ENCODE measurements at regions not wholly inside any gene's neighbourhood (a gene's known extent, or its start where the extent isn't known, plus 50 kb on each side); places are given as distances from the start of the nearest gene placed in this dataset.
A peak's percentile ranks its signal among the peaks of the same experiment; 100 is the strongest.
"Not testable (repeated sequence)": the region's sequence is repeated elsewhere in the genome, so short reads cannot be mapped to it uniquely, and the experiment has no call there.

- DNase-seq, result not testable (repeated sequence)
Measured at GRCh38 chr16:21535201-21535600, 64.2 kb upstream of the METTL9 start.

GRCh38 chr16:21536740-21537139, 62.6 kb upstream of the METTL9 start:
- DNase-seq, result not testable (repeated sequence)

DNA sequence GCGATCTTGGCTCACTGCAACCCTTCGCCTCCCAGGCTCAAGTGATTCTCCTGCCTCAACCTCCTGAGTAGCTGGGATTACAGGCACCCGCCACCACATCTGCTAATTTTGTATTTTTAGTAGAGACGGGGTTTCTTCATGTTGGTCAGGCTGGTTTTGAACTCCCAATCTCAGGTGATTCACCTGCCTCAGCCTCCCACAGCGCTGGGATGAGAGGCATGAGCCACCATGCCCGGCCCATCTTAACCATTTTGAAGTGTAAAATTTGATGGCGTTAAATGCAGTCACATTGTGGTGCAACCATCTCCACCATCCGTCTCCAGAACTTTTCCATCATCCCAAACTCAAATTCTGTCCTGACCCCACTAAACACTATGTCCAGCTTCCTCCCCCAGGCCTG, 61.8 kb upstream of the METTL9 start:
- DNase-seq, result not testable (repeated sequence)

DNA sequence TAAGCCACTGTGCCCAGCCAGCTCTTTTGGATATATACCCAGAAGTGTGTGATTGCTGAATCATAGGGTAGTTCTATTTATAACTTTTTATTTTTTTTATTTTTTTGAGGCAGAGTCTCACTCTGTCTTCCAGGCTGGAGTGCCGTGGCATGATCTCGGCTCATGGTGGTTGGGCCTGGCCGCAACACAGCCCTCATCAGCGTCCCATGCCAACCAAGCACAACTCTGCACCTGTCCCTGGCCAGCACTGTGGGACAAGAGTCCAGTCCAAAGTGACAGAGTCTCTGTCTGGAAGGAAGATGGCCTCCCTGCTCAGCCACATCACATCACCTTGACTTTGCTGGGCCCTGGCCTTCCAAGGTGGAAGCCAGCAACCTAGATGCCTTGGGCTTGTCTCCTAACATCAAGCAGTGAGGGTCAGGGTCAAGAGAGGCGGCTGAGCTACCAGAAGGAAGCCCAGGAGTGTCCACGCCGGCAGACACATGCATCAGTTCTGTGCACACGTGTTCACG, 60.2 kb upstream of the METTL9 start:
- DNase-seq, result not testable (repeated sequence)

DNA sequence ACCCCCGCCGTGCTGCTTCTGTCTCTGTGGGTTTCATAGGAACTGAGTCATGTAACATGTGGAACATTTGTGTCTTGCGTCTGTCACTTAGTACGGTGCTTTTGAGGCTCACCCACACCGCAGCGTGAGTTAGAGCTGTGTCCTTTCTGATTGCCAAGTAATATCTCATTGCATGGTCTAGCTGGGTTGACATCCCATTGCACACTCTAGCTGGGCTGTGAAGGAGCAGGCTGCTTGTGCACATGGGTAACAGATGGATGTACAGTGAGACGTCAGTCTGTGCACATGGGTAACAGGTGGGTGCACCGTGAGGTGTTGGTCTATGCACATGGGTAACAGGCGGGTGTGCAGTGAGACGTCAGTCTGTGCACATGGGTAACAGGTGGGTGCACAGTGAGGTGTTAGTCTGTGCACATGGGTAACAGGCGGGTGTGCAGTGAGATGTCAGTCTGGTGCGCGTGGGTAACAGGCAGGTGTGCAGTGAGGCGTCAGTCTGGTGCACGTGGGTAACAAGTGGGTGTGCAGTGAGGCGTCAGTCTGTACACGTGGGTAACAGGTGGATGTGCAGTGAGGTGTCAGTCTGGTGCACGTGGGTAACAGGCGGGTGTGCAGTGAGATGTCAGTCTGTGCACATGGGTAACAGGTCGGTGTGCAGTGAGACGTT, 58.5 kb upstream of the METTL9 start:
- DNase-seq, result peak; percentile 69 to 73

GRCh38 chr16:21541611-21542051, 57.7 kb upstream of the METTL9 start:
- DNase-seq, result not testable (repeated sequence)

GRCh38 chr16:21542075-21542474, 57.3 kb upstream of the METTL9 start:
- not testable (repeated sequence) for DNase-seq

GRCh38 chr16:21542491-21543124, 56.8 kb upstream of the METTL9 start:
- not testable (repeated sequence) for DNase-seq

- not testable (repeated sequence) for DNase-seq
Measured at GRCh38 chr16:21543151-21543836, 56.1 kb upstream of the METTL9 start.

DNA sequence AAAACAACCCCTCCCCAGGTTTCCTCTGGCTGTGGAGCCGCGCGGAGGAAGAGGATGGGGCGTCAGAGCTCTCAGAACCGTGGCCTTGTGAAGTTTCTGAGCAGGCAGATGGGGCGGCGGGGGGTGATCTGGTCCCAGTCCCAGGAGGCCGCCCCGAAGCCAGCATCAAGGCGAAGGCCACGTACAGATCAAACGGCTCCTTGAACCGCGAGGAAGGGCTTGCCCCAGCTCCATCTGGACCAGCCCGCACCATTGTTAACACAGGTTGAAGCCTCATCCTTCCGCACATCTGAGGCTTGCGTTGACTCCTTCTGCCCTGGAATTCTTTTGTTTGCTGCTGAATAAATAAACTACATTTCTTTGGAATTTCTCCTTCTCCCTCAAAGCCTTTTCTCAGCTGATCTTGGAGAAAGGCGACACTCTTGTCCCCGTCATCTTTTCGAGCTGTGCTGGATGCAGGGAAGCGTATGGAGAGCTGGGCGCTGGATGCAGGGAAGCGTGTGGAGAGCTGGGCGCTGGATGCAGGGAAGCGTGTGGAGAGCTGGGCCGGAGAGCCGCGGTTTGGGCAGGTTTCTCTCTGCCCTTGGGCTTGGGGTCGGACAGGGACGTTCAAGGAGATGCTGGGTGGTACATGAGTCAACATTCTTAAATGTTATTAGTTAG, 53.6 kb upstream of the METTL9 start:
- DNase-seq, result not testable (repeated sequence)

GRCh38 chr16:21549396-21549795, 50.0 kb upstream of the METTL9 start:
- not testable (repeated sequence) for DNase-seq
